NB4 (cell line): ENCODE measurements at regions not wholly inside any gene's neighbourhood (a gene's known extent, or its start where the extent isn't known, plus 50 kb on each side); places are given as distances from the start of the nearest gene placed in this dataset.

ENCODE experiments used
- POLR2A ChIP-seq: IDR thresholded peaks from 2 replicates; pipeline ENCODE4 v1.6.1; 2011; ENCODE audit warnings: mild to moderate bottlenecking; ENCODE audit not compliant: insufficient read length; ENCODE audit errors: extremely low read depth
- TF ChIP-seq, protein P1 (sequence below): IDR thresholded peaks from one replicate; pipeline ENCODE4 v1.5.1; 2012; ENCODE audit warnings: low read depth, low read length
- TF ChIP-seq, protein P2 (sequence below): IDR thresholded peaks from 2 replicates; pipeline ENCODE4 v1.6.1; 2011; ENCODE audit warnings: low read depth, low read length

DNA sequence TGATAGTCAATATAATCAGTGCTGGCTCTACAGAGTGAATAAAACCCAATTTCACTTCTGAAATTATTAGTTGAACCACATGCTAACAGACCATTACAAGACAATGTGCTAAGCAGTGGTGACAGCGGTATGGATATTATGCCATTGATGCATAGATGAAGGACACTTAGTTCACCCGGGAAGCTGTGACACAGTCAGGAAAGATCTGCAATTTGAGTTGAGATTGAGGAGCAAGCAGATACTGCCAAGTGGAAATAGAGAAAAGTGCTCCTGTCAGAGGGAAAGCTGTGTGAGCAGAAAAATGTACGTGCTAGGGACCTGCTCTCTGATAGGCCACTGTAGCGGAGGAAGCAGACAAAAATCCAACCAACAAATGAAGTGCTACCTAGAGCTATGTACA lies 529.5 kb upstream of the CDH2 start:
- TF ChIP-seq, protein P1, sequence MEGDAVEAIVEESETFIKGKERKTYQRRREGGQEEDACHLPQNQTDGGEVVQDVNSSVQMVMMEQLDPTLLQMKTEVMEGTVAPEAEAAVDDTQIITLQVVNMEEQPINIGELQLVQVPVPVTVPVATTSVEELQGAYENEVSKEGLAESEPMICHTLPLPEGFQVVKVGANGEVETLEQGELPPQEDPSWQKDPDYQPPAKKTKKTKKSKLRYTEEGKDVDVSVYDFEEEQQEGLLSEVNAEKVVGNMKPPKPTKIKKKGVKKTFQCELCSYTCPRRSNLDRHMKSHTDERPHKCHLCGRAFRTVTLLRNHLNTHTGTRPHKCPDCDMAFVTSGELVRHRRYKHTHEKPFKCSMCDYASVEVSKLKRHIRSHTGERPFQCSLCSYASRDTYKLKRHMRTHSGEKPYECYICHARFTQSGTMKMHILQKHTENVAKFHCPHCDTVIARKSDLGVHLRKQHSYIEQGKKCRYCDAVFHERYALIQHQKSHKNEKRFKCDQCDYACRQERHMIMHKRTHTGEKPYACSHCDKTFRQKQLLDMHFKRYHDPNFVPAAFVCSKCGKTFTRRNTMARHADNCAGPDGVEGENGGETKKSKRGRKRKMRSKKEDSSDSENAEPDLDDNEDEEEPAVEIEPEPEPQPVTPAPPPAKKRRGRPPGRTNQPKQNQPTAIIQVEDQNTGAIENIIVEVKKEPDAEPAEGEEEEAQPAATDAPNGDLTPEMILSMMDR: no peak
- no peak for TF ChIP-seq POLR2A
- TF ChIP-seq, protein P2, sequence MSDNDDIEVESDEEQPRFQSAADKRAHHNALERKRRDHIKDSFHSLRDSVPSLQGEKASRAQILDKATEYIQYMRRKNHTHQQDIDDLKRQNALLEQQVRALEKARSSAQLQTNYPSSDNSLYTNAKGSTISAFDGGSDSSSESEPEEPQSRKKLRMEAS: no peak
